ENCODE measurements at regions not wholly inside any gene's neighbourhood (a gene's known extent, or its start where the extent isn't known, plus 50 kb on each side); places are given as distances from the start of the nearest gene placed in this dataset.

GRCh38 chr2:150062416-150062815 is 425.1 kb downstream of the RND3 start:
- no peak for TF ChIP-seq POLR2AphosphoS5 (IDR thresholded peaks at IDR 0.05; ENCODE audit: low read depth, low read length)
- no peak for TF ChIP-seq CTCF (IDR thresholded peaks at IDR 0.05 in 2 of 3, conservative IDR thresholded peaks at IDR 0.05 in 1 of 3; ENCODE audit: borderline replicate concordance in 1 of 3, insufficient read depth in 1 of 3, low read depth in 2 of 3, low read length in 2 of 3)
- TF ChIP-seq EZH2 (IDR thresholded peaks at IDR 0.05) = no peak
- no peak for TF ChIP-seq YY1 (IDR thresholded peaks at IDR 0.05; ENCODE audit: extremely low read depth, insufficient replicate concordance, low read depth, low read length)
- TF ChIP-seq RAD21 (IDR thresholded peaks at IDR 0.05; ENCODE audit: low read depth) = no peak
- TF ChIP-seq SP1 (IDR thresholded peaks at IDR 0.05; ENCODE audit: low read depth) = no peak
- TF ChIP-seq TCF7L2 (IDR thresholded peaks at IDR 0.05; ENCODE audit: borderline replicate concordance, extremely low read depth, insufficient read depth, insufficient read length) = no peak
- no peak for TF ChIP-seq ZBTB33 (IDR thresholded peaks at IDR 0.05; ENCODE audit: extremely low read depth, insufficient replicate concordance, low read length)
